Peyer's patch (tissue), 4 donors: ENCODE measurements at regions not wholly inside any gene's neighbourhood (a gene's known extent, or its start where the extent isn't known, plus 50 kb on each side); places are given as distances from the start of the nearest gene placed in this dataset.

ENCODE experiments used
- DNase-seq, 3 donors: peaks; one replicate each; pipeline ENCODE4 v3.0.0-alpha.2; 2017 to 2019
- H3K27ac ChIP-seq, 4 donors: fragments of 200-600 bp; sonication (generic); one replicate each; pipeline ENCODE4 v1.5.1; 2016 to 2019
- H3K27me3 ChIP-seq, 2 donors: fragments of 200-600 bp; sonication (generic); one replicate each; pipeline ENCODE4 v1.5.1; 2019
- H3K36me3 ChIP-seq, 3 donors: fragments of 200-600 bp; sonication (generic); one replicate each; pipeline ENCODE4 v1.5.1; 2016 to 2019
- H3K4me1 ChIP-seq, 4 donors: fragments of 200-600 bp; sonication (generic); one replicate each; pipeline ENCODE4 v1.5.1; 2016 to 2019
- H3K4me3 ChIP-seq, 4 donors: fragments of 200-600 bp; sonication (generic); 1 replicate in 3 of 4; 2 replicates in 1 of 4; pipeline ENCODE4 v1.5.1; 2016 to 2019; ENCODE audit warnings: mild to moderate bottlenecking in 1 of 4
- H3K9me3 ChIP-seq, 4 donors: fragments of 200-600 bp; sonication (generic); one replicate each; pipeline ENCODE4 v1.5.1; 2016 to 2019; ENCODE audit warnings: mild to moderate bottlenecking in 1 of 4
- CTCF ChIP-seq, 6 experiments: fragments of 450-650 bp in 4 of 6; fragments of 200-600 bp in 2 of 6; sonication (generic) in 1 of 6; IDR thresholded peaks; one replicate each; pipeline ENCODE4 v1.5.1; 2017 to 2019; ENCODE audit warnings: antibody characterized with exemption in 6 of 6, mild to moderate bottlenecking in 3 of 6, moderate library complexity in 1 of 6
- POLR2A ChIP-seq, 2 donors: fragments of 450-650 bp; IDR thresholded peaks; one replicate each; pipeline ENCODE4 v1.5.1; 2017; ENCODE audit warnings: antibody characterized with exemption in 2 of 2, mild to moderate bottlenecking in 2 of 2, moderate library complexity in 2 of 2

- peak in 1 of 3 donors; percentile 14 for DNase-seq
- H3K4me1 ChIP-seq, result no peaks in the 10 kb centered on the region
- H3K36me3 ChIP-seq, result no peaks in the 10 kb centered on the region
- no peaks in the 10 kb centered on the region for H3K9me3 ChIP-seq
- no peaks in the 10 kb centered on the region for H3K27me3 ChIP-seq
- H3K4me3 ChIP-seq, result no peak overlapping the region
- no peak for TF ChIP-seq POLR2A (IDR thresholded peaks at IDR 0.05)
- no peak for TF ChIP-seq CTCF (IDR thresholded peaks at IDR 0.05)
- H3K27ac ChIP-seq, result no peak overlapping the region
These were observed 192.6 kb upstream of the CST7 start for GRCh38 chr20:24756292-24757025.

- Histone ChIP-seq H3K4me1 (no peaks in the 10 kb centered on the region), H3K36me3 (no peaks in the 10 kb centered on the region), H3K9me3 (no peaks in the 10 kb centered on the region), H3K4me3 (no peak overlapping the region), H3K27me3 (no peaks in the 10 kb centered on the region), H3K27ac (no peak overlapping the region)
- no peak for DNase-seq
- TF ChIP-seq CTCF (IDR thresholded peaks at IDR 0.05), result no peak
- no peak for TF ChIP-seq POLR2A (IDR thresholded peaks at IDR 0.05)
These were observed 187.6 kb upstream of the CST7 start for GRCh38 chr20:24761220-24762065.

GRCh38 chr20:24762371-24762770 lies 186.7 kb upstream of the CST7 start:
- DNase-seq, result no peak
- no peak overlapping the region for H3K4me3 ChIP-seq
- no peaks in the 10 kb centered on the region for H3K9me3 ChIP-seq
- no peaks in the 10 kb centered on the region for H3K36me3 ChIP-seq
- no peak overlapping the region for H3K27ac ChIP-seq
- H3K4me1 ChIP-seq, result no peaks in the 10 kb centered on the region
- no peak for TF ChIP-seq CTCF (IDR thresholded peaks at IDR 0.05)
- H3K27me3 ChIP-seq, result no peaks in the 10 kb centered on the region

DNA sequence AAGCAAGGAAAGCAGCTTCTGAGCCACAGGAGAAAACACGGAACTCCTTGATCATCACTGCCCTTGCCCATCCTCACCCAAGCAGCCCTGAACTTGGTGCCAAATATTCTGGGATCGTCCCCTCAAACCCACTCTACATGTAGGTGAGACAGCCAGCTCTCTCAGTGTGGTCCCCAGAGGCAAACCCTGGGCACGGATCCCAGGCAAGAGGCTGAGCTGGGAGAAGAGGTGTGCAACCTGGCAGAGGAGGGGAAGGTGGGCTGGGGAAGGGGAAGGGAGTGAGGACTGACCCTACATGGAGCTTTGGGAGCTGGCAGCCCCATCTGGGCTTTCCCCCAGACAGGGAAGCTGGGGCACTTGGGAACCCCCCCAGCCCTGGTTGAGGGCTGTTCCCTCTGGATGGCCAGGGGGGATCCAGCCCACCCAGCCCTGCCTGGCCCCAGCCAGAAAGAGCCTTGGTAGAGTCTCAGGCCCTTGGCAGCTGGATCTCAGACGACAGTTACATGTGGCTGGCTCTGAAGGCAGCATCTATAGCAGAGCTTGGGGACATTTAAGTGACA lies 186.2 kb upstream of the CST7 start:
- no peak for DNase-seq
- H3K36me3 ChIP-seq, result no peaks in the 10 kb centered on the region
- H3K9me3 ChIP-seq, result no peaks in the 10 kb centered on the region
- no peaks in the 10 kb centered on the region for H3K27me3 ChIP-seq
- TF ChIP-seq POLR2A (IDR thresholded peaks at IDR 0.05), result no peak
- H3K27ac ChIP-seq, result no peak overlapping the region
- no peak overlapping the region for H3K4me3 ChIP-seq
- no peaks in the 10 kb centered on the region for H3K4me1 ChIP-seq

- H3K27ac ChIP-seq, result no peak overlapping the region
- no peaks in the 10 kb centered on the region for H3K36me3 ChIP-seq
- H3K4me3 ChIP-seq, result no peak overlapping the region
- no peak for TF ChIP-seq POLR2A (IDR thresholded peaks at IDR 0.05)
- TF ChIP-seq CTCF (IDR thresholded peaks at IDR 0.05), result no peak
- DNase-seq, result no peak
- no peaks in the 10 kb centered on the region for H3K27me3 ChIP-seq
- H3K9me3 ChIP-seq, result no peaks in the 10 kb centered on the region
- no peaks in the 10 kb centered on the region for H3K4me1 ChIP-seq
These were observed 185.6 kb upstream of the CST7 start for GRCh38 chr20:24763386-24764026.
